ENCODE measurements at regions not wholly inside any gene's neighbourhood (a gene's known extent, or its start where the extent isn't known, plus 50 kb on each side); places are given as distances from the start of the nearest gene placed in this dataset.

DNA sequence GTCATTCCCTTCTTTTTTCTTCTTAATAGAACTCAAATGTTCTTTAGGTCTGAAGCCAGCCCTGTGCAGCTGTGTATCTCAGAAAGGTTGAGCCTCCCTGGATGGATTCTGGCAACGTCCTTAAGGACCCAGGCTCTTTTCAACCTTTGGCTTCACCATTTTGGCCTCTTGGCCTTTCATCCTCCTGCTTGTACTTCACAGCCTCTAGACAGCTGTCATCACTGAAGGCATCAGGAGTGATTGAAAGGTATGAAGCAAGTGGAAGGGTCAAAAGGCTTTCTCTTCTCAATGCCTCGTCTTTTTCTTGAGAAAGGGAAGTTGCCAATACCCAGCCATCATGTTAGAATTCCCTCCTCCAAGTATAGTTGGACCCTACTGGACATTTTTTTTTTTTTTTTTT, 81.2 kb upstream of the RANBP3L start:
- Histone ChIP-seq H2BK5ac (ENCODE audit: low read length) (no peak overlapping the region), H3K56ac (ENCODE audit: low read length) (no peak overlapping the region), H3K9ac (ENCODE audit: low read length) (no peak overlapping the region), H3K4me3 (ENCODE audit: low read length) (no peak overlapping the region), H3K36me3 (ENCODE audit: control insufficient read depth, insufficient read depth, low read length) (no peaks in the 10 kb centered on the region), H3K27ac (ENCODE audit: low read depth, low read length) (no peak overlapping the region), H3K18ac (ENCODE audit: low read length) (no peak overlapping the region), H3K23ac (ENCODE audit: low read length) (no peak overlapping the region), H4K5ac (ENCODE audit: low read length) (no peak overlapping the region), H2BK120ac (ENCODE audit: low read depth, low read length) (no peak overlapping the region), H3K27me3 (ENCODE audit: insufficient read depth, low read length, poor library complexity) (no peaks in the 10 kb centered on the region), H3K4me1 (ENCODE audit: control insufficient read depth, low read depth, low read length) (no peaks in the 10 kb centered on the region), H4K8ac (ENCODE audit: low read depth, low read length) (no peak overlapping the region), H2AK5ac (ENCODE audit: low read length) (no peak overlapping the region), H3K4me2 (ENCODE audit: low read length) (no peak overlapping the region), H2BK15ac (replicated peaks; ENCODE audit: low read depth) (no peak overlapping the region), H3K79me2 (ENCODE audit: control insufficient read depth, insufficient read depth, low read length) (no peaks in the 10 kb centered on the region), H3K79me1 (ENCODE audit: low read length) (no peaks in the 10 kb centered on the region), H3K4ac (ENCODE audit: low read depth, low read length) (no peak overlapping the region)
- DNase-seq: no peak
- WGBS (ENCODE audit: extremely low coverage, insufficient coverage, low lambda C conversion rate): no CpG with 5 or more reads among the region's 2 CpGs

DNA sequence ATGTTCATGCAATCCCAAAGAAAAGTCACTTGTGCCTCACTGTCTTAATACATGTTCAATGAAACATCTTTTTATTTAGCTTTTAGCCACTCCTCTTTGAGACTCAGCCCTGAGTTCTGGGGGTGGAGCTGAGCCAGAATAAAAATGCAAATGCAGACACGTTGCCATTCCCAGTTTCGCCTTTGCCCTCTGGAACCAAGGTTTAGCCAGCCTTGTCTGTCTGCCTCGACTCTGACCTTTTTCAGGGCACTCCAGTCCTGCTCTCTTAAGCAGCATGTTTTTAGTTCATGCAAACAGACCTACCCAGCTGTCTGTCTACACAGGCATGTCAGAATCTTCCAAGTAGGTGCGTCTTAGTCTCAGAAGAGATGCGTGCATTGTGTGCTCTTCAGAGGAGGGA, 82.2 kb upstream of the RANBP3L start:
- Histone ChIP-seq H4K5ac (ENCODE audit: low read length) (no peak overlapping the region), H3K56ac (ENCODE audit: low read length) (no peak overlapping the region)

DNA sequence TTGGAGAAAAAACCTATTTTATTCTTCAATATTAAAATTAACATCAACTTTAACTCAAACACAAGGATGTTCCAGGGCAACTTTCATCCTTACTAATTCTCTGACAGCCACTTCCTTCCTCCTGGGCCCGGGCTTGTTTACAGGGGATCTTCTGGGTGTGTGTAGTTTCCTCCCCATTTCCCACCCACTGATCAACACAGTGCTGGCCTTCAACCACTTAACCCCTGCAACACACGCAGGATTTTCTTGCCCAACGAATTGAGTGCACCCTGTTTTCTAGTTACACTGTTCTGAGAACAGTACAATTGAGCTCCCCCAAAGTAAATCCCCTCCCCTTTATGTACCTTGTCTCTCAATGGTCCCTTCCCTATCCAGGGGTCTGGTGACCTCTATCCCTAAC, 83.1 kb upstream of the RANBP3L start:
- Histone ChIP-seq H3K79me2 (ENCODE audit: control insufficient read depth, insufficient read depth, low read length) (no peaks in the 10 kb centered on the region), H3K56ac (ENCODE audit: low read length) (no peak overlapping the region), H3K27ac (ENCODE audit: low read depth, low read length) (no peak overlapping the region), H2AK5ac (ENCODE audit: low read length) (no peak overlapping the region), H2BK120ac (ENCODE audit: low read depth, low read length) (no peak overlapping the region), H2BK15ac (replicated peaks; ENCODE audit: low read depth) (no peak overlapping the region), H2BK5ac (ENCODE audit: low read length) (no peak overlapping the region), H3K9ac (ENCODE audit: low read length) (no peak overlapping the region), H4K8ac (ENCODE audit: low read depth, low read length) (no peak overlapping the region), H3K4me1 (ENCODE audit: control insufficient read depth, low read depth, low read length) (no peaks in the 10 kb centered on the region), H3K36me3 (ENCODE audit: control insufficient read depth, insufficient read depth, low read length) (no peaks in the 10 kb centered on the region), H3K4me2 (ENCODE audit: low read length) (no peak overlapping the region), H3K23ac (ENCODE audit: low read length) (no peak overlapping the region), H3K4ac (ENCODE audit: low read depth, low read length) (no peak overlapping the region), H4K5ac (ENCODE audit: low read length) (no peak overlapping the region), H3K18ac (ENCODE audit: low read length) (no peak overlapping the region), H3K27me3 (ENCODE audit: insufficient read depth, low read length, poor library complexity) (no peaks in the 10 kb centered on the region), H3K4me3 (ENCODE audit: low read length) (no peak overlapping the region), H3K79me1 (ENCODE audit: low read length) (no peaks in the 10 kb centered on the region)
- no peak for DNase-seq
- WGBS (ENCODE audit: extremely low coverage, insufficient coverage, low lambda C conversion rate): no CpG with 5 or more reads among the region's 3 CpGs

More for the DNA sequence above, 82.2 kb upstream of the RANBP3L start:
- WGBS (ENCODE audit: extremely low coverage, insufficient coverage, low lambda C conversion rate): no CpG with 5 or more reads among the region's 5 CpGs
- no peak overlapping the region for H2BK15ac ChIP-seq (replicated peaks; ENCODE audit: low read depth)
- no peak overlapping the region for H3K4me3 ChIP-seq (ENCODE audit: low read length)
- no peak overlapping the region for H4K8ac ChIP-seq (ENCODE audit: low read depth, low read length)
- no peak overlapping the region for H2BK5ac ChIP-seq (ENCODE audit: low read length)
- DNase-seq: no peak
- no peaks in the 10 kb centered on the region for H3K27me3 ChIP-seq (ENCODE audit: insufficient read depth, low read length, poor library complexity)
- H3K79me2 ChIP-seq (ENCODE audit: control insufficient read depth, insufficient read depth, low read length): no peaks in the 10 kb centered on the region
- no peak overlapping the region for H2AK5ac ChIP-seq (ENCODE audit: low read length)
- H3K18ac ChIP-seq (ENCODE audit: low read length): no peak overlapping the region
- no peak overlapping the region for H2BK120ac ChIP-seq (ENCODE audit: low read depth, low read length)
- no peak overlapping the region for H3K23ac ChIP-seq (ENCODE audit: low read length)
- no peaks in the 10 kb centered on the region for H3K4me1 ChIP-seq (ENCODE audit: control insufficient read depth, low read depth, low read length)
- H3K36me3 ChIP-seq (ENCODE audit: control insufficient read depth, insufficient read depth, low read length): no peaks in the 10 kb centered on the region
- H3K4ac ChIP-seq (ENCODE audit: low read depth, low read length): no peak overlapping the region
- no peaks in the 10 kb centered on the region for H3K79me1 ChIP-seq (ENCODE audit: low read length)
- no peak overlapping the region for H3K27ac ChIP-seq (ENCODE audit: low read depth, low read length)
- H3K4me2 ChIP-seq (ENCODE audit: low read length): no peak overlapping the region
- no peak overlapping the region for H3K9ac ChIP-seq (ENCODE audit: low read length)

DNA sequence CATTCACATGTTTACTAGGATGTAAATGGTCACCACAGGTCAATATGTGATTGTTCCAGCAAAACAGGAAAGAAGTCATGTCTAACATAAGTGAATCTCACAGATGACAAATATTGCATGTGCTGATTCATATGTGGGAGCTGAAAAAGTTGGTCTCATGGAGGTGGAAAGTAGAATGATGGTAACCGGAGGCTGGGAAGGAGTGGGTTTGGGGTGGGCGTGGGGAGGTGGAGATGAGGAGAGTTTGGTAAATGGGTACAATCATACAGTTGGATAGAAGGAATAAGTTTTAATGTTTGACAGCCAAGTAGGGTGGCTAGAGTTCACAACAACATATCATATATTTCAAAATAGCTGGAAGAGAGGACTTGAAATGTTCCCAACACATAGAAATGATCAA, 83.8 kb upstream of the RANBP3L start:
- Histone ChIP-seq H3K79me2 (ENCODE audit: control insufficient read depth, insufficient read depth, low read length) (no peaks in the 10 kb centered on the region), H2AK5ac (ENCODE audit: low read length) (no peak overlapping the region), H3K4me3 (ENCODE audit: low read length) (no peak overlapping the region), H2BK5ac (ENCODE audit: low read length) (no peak overlapping the region), H2BK15ac (replicated peaks; ENCODE audit: low read depth) (no peak overlapping the region), H4K5ac (ENCODE audit: low read length) (no peak overlapping the region), H3K9ac (ENCODE audit: low read length) (no peak overlapping the region), H3K56ac (ENCODE audit: low read length) (no peak overlapping the region), H3K18ac (ENCODE audit: low read length) (no peak overlapping the region), H2BK120ac (ENCODE audit: low read depth, low read length) (no peak overlapping the region), H3K4me2 (ENCODE audit: low read length) (no peak overlapping the region), H3K79me1 (ENCODE audit: low read length) (no peaks in the 10 kb centered on the region), H3K23ac (ENCODE audit: low read length) (no peak overlapping the region), H3K36me3 (ENCODE audit: control insufficient read depth, insufficient read depth, low read length) (no peaks in the 10 kb centered on the region), H3K4me1 (ENCODE audit: control insufficient read depth, low read depth, low read length) (no peaks in the 10 kb centered on the region), H3K27ac (ENCODE audit: low read depth, low read length) (no peak overlapping the region), H4K8ac (ENCODE audit: low read depth, low read length) (no peak overlapping the region), H3K27me3 (ENCODE audit: insufficient read depth, low read length, poor library complexity) (no peaks in the 10 kb centered on the region), H3K4ac (ENCODE audit: low read depth, low read length) (no peak overlapping the region)
- DNase-seq: no peak
- 100% methylated on average over 2 of the region's 2 CpGs for WGBS (ENCODE audit: extremely low coverage, insufficient coverage, low lambda C conversion rate)

DNA sequence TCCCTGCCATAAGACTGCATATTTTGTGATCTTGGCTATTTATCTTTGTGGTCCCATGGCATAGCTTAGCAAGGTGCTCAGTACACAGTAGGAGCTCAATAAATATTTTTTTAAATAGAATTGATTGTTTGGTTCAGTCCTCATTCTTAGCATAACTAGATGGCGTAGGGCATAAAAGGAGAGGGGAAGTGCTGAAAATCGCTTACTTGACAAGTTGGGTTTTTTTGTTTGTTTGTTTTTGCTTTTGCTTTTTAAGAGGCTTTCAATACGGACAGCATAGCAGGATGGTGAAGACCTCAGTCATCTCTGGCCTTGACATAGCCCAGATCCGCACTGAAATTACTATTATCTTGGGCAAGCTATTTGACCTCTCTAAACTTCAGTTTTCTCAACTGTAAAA, 86.6 kb upstream of the RANBP3L start:
- no peak overlapping the region for H3K9ac ChIP-seq (ENCODE audit: low read length)
- WGBS (ENCODE audit: extremely low coverage, insufficient coverage, low lambda C conversion rate): no CpG with 5 or more reads among the region's 4 CpGs
- H3K27me3 ChIP-seq (ENCODE audit: insufficient read depth, low read length, poor library complexity): no peaks in the 10 kb centered on the region
- H3K79me2 ChIP-seq (ENCODE audit: control insufficient read depth, insufficient read depth, low read length): no peaks in the 10 kb centered on the region
- no peak overlapping the region for H2BK5ac ChIP-seq (ENCODE audit: low read length)
- no peak overlapping the region for H4K8ac ChIP-seq (ENCODE audit: low read depth, low read length)
- no peak for DNase-seq
- no peak overlapping the region for H2BK120ac ChIP-seq (ENCODE audit: low read depth, low read length)
- no peak overlapping the region for H3K18ac ChIP-seq (ENCODE audit: low read length)
- H4K5ac ChIP-seq (ENCODE audit: low read length): no peak overlapping the region
- H3K4ac ChIP-seq (ENCODE audit: low read depth, low read length): no peak overlapping the region
- no peak overlapping the region for H3K4me3 ChIP-seq (ENCODE audit: low read length)
- H3K4me1 ChIP-seq (ENCODE audit: control insufficient read depth, low read depth, low read length): no peaks in the 10 kb centered on the region
- no peak overlapping the region for H3K4me2 ChIP-seq (ENCODE audit: low read length)
- no peak overlapping the region for H2BK15ac ChIP-seq (replicated peaks; ENCODE audit: low read depth)
- H3K56ac ChIP-seq (ENCODE audit: low read length): no peak overlapping the region
- no peak overlapping the region for H2AK5ac ChIP-seq (ENCODE audit: low read length)
- H3K23ac ChIP-seq (ENCODE audit: low read length): no peak overlapping the region
- H3K27ac ChIP-seq (ENCODE audit: low read depth, low read length): no peak overlapping the region
- no peaks in the 10 kb centered on the region for H3K36me3 ChIP-seq (ENCODE audit: control insufficient read depth, insufficient read depth, low read length)
- no peaks in the 10 kb centered on the region for H3K79me1 ChIP-seq (ENCODE audit: low read length)

DNA sequence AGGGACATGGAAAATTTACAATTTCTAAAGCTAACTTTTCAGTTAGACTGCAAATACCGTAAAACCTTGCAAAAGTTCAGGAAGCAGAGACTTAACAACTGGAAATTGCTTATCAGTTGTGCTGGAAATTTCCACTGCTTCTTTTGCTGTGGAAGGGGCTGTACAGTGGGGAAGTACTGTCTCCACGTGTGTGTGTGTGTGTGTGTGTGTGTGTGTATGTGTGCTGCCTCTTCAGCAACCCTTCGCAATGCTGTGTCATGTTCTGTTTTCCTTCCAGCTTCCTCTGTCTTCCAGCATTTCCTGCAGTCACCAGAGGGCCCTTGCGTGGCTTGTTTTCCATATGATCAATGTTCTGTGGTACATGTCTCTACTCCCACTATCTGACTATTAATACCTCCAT, 87.5 kb upstream of the RANBP3L start:
- Histone ChIP-seq H2AK5ac (ENCODE audit: low read length) (no peak overlapping the region), H4K5ac (ENCODE audit: low read length) (no peak overlapping the region), H3K36me3 (ENCODE audit: control insufficient read depth, insufficient read depth, low read length) (no peaks in the 10 kb centered on the region), H3K4me1 (ENCODE audit: control insufficient read depth, low read depth, low read length) (no peaks in the 10 kb centered on the region), H2BK15ac (replicated peaks; ENCODE audit: low read depth) (no peak overlapping the region), H2BK5ac (ENCODE audit: low read length) (no peak overlapping the region), H4K8ac (ENCODE audit: low read depth, low read length) (no peak overlapping the region), H3K4me2 (ENCODE audit: low read length) (no peak overlapping the region), H3K4me3 (ENCODE audit: low read length) (no peak overlapping the region), H3K9ac (ENCODE audit: low read length) (no peak overlapping the region), H3K79me1 (ENCODE audit: low read length) (no peaks in the 10 kb centered on the region), H3K56ac (ENCODE audit: low read length) (no peak overlapping the region), H3K23ac (ENCODE audit: low read length) (no peak overlapping the region), H3K79me2 (ENCODE audit: control insufficient read depth, insufficient read depth, low read length) (no peaks in the 10 kb centered on the region), H3K27ac (ENCODE audit: low read depth, low read length) (no peak overlapping the region), H3K27me3 (ENCODE audit: insufficient read depth, low read length, poor library complexity) (no peaks in the 10 kb centered on the region), H2BK120ac (ENCODE audit: low read depth, low read length) (no peak overlapping the region), H3K4ac (ENCODE audit: low read depth, low read length) (no peak overlapping the region), H3K18ac (ENCODE audit: low read length) (no peak overlapping the region)
- no CpG with 5 or more reads among the region's 4 CpGs for WGBS (ENCODE audit: extremely low coverage, insufficient coverage, low lambda C conversion rate)
- peak; percentile 45 for DNase-seq

Measured in mesendoderm (in vitro differentiated cells).